Keratinocyte (primary cell): ENCODE measurements at regions not wholly inside any gene's neighbourhood (a gene's known extent, or its start where the extent isn't known, plus 50 kb on each side); places are given as distances from the start of the nearest gene placed in this dataset.

ENCODE experiments used
- DNase-seq: peaks from one replicate; pipeline ENCODE4 v3.0.0-alpha.2; 2011; ENCODE audit warnings: low read depth, missing footprints, low spot score
- FAIRE-seq: peaks from 2 replicates; lab custom pipeline; 2011; peaks lifted over from hg19 to GRCh38; lab: Jason Lieb, UNC
- H2AFZ ChIP-seq: 2 replicates; pipeline ENCODE4 v1.6.0; 2012; ENCODE audit warnings: low read length, control low read depth, inconsistent platforms; ENCODE audit not compliant: control insufficient read depth
- H3K27ac ChIP-seq: 2 replicates; pipeline ENCODE4 v1.5.1; 2011; ENCODE audit warnings: low read length; ENCODE audit not compliant: control insufficient read depth, insufficient read depth
- H3K27me3 ChIP-seq: 3 replicates; pipeline ENCODE4 v1.6.0; 2011; ENCODE audit warnings: low read length; ENCODE audit not compliant: control insufficient read depth, insufficient read depth; ENCODE audit errors: extremely low read depth
- H3K36me3 ChIP-seq, 2 experiments: 2 replicates in 1 of 2; 3 replicates in 1 of 2; pipeline ENCODE4 v1.5.1; 2011; ENCODE audit warnings: low read length in 2 of 2, mild to moderate bottlenecking in 1 of 2; ENCODE audit not compliant: control insufficient read depth in 2 of 2, insufficient read depth in 2 of 2; ENCODE audit errors: extremely low read depth in 1 of 2
- H3K4me1 ChIP-seq: 3 replicates; pipeline ENCODE4 v1.5.1; 2011; ENCODE audit warnings: low read length; ENCODE audit not compliant: control insufficient read depth, insufficient read depth; ENCODE audit errors: extremely low read depth
- H3K4me2 ChIP-seq: 3 replicates; pipeline ENCODE4 v1.6.0; 2011; ENCODE audit warnings: low read depth, low read length; ENCODE audit not compliant: control insufficient read depth, insufficient read depth; ENCODE audit errors: extremely low read depth
- H3K4me3 ChIP-seq, 3 experiments: fragments of 200-600 bp in 1 of 3; sonication (generic) in 1 of 3; 2 replicates in 2 of 3; 3 replicates in 1 of 3; pipeline ENCODE4 v1.5.1; 2011 to 2016; ENCODE audit warnings: low read length in 3 of 3, mild to moderate bottlenecking in 3 of 3, control low read depth in 2 of 3, inconsistent platforms in 1 of 3, low read depth in 1 of 3, mixed read lengths in 1 of 3, mixed run types in 1 of 3, moderate library complexity in 1 of 3; ENCODE audit not compliant: control insufficient read depth in 2 of 3, insufficient read depth in 2 of 3; ENCODE audit errors: extremely low read depth in 1 of 3
- H3K79me2 ChIP-seq: 2 replicates; pipeline ENCODE4 v1.6.0; 2012; ENCODE audit warnings: low read length; ENCODE audit not compliant: control insufficient read depth, insufficient read depth
- H3K9ac ChIP-seq: 3 replicates; pipeline ENCODE4 v1.6.0; 2011; ENCODE audit warnings: low read length; ENCODE audit not compliant: control insufficient read depth, insufficient read depth; ENCODE audit errors: extremely low read depth
- H3K9me1 ChIP-seq: 3 replicates; pipeline ENCODE4 v1.6.0; 2011; ENCODE audit warnings: low read length; ENCODE audit not compliant: control insufficient read depth, insufficient read depth; ENCODE audit errors: extremely low read depth
- H3K9me3 ChIP-seq: 2 replicates; pipeline ENCODE4 v1.5.1; 2012; ENCODE audit warnings: low read depth, low read length; ENCODE audit not compliant: control insufficient read depth
- H4K20me1 ChIP-seq: 3 replicates; pipeline ENCODE4 v1.6.0; 2011; ENCODE audit warnings: low read length; ENCODE audit not compliant: control insufficient read depth, insufficient read depth; ENCODE audit errors: extremely low read depth
- EZH2 ChIP-seq: IDR thresholded peaks from one replicate; pipeline ENCODE4 v1.6.1; 2012; ENCODE audit warnings: inconsistent platforms, mild to moderate bottlenecking, low read length, moderate library complexity
- dilution Hi-C: fragments of 300-500 bp; cut with MboI; formaldehyde crosslinking; loops from one replicate; pipeline ENCODE4 v1.7.0; 2020; ENCODE audit warnings: low sequenced_read_pairs; ENCODE audit not compliant: extremely low pct_ligation_motif_present
- TF ChIP-seq, protein P1 (sequence below), 3 experiments: IDR thresholded peaks in 1 of 3; conservative IDR thresholded peaks in 1 of 3; optimal IDR thresholded peaks in 1 of 3; 2 replicates in 2 of 3; 3 replicates in 1 of 3; pipeline versions ENCODE3 to v1.5.1; 2011; ENCODE audit warnings: low read length in 3 of 3, mild to moderate bottlenecking in 3 of 3, moderate library complexity in 2 of 3, control low read depth in 1 of 3, inconsistent platforms in 1 of 3; ENCODE audit not compliant: insufficient read depth in 2 of 3; ENCODE audit errors: extremely low read depth in 1 of 3

DNA sequence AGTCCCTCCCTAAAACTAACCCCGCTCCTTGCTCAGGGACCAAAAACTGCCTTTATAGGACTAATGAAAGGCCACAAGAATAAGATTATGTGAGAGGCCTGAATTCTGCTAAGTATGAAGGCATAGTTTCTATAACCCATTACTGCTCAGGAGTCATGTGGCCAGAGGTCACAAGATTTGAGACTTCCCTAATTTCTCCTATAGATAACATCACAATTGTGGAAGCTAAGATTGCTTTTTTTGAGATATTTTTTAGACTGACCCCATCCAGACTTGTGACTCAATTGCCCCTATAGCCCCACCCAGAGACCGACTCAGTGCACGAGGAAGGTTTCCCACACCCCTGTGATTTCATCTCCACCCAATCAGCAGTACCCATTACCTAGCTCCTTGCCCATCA is 504.1 kb upstream of the GOT2 start:
- FAIRE-seq (no peak), DNase-seq (no peak)
- Histone ChIP-seq H3K4me2 (no peak overlapping the region), H3K79me2 (no peaks in the 10 kb centered on the region), H3K4me3 (no peak overlapping the region), H3K27ac (no peak overlapping the region), H4K20me1 (no peaks in the 10 kb centered on the region), H2AFZ (no peak overlapping the region), H3K4me1 (no peaks in the 10 kb centered on the region), H3K9me1 (no peaks in the 10 kb centered on the region), H3K27me3 (no peaks in the 10 kb centered on the region), H3K9me3 (no peaks in the 10 kb centered on the region), H3K9ac (no peak overlapping the region), H3K36me3 (no peaks in the 10 kb centered on the region)
- TF ChIP-seq EZH2, result no peak
- TF ChIP-seq, protein P1, sequence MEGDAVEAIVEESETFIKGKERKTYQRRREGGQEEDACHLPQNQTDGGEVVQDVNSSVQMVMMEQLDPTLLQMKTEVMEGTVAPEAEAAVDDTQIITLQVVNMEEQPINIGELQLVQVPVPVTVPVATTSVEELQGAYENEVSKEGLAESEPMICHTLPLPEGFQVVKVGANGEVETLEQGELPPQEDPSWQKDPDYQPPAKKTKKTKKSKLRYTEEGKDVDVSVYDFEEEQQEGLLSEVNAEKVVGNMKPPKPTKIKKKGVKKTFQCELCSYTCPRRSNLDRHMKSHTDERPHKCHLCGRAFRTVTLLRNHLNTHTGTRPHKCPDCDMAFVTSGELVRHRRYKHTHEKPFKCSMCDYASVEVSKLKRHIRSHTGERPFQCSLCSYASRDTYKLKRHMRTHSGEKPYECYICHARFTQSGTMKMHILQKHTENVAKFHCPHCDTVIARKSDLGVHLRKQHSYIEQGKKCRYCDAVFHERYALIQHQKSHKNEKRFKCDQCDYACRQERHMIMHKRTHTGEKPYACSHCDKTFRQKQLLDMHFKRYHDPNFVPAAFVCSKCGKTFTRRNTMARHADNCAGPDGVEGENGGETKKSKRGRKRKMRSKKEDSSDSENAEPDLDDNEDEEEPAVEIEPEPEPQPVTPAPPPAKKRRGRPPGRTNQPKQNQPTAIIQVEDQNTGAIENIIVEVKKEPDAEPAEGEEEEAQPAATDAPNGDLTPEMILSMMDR (optimal IDR thresholded peaks at IDR 0.05 in 1 of 3, IDR thresholded peaks at IDR 0.05 in 1 of 3, conservative IDR thresholded peaks at IDR 0.05 in 1 of 3; ENCODE audit: extremely low read depth in 1 of 3, insufficient read depth in 2 of 3, low read length in 3 of 3), result no peak
- dilution Hi-C loops, result no loop called here

DNA sequence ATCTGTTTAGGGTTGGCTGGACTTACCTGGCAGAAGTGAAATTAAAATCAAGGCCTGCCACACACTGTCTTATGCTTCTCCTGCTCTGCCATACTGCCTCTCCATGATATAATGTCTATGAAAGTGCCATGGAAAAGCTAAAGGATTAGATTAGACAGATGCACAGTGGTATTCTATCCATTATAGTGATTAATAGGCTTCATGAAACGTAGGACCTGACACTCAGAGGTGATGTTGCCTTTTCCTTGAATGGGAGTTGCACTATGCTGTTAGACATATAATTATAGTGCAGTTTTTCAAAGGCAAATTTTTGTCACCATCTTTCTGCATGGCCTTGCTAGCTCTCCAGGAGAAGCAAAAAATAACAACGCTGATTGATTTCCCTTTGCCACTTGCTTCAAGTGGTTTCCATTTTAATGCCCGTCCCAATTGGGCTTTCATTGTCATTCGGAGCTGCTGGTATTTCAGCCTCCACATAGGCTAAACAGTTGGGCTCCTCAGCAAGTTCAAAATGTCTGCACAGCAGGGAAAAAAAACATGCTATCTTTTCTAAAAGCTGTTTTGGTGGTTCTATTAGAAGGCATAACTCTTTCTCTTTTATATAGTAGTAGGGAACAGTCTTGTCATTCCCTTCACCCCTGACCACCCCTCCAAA is 502.8 kb upstream of the GOT2 start:
- TF ChIP-seq, protein P1 (optimal IDR thresholded peaks at IDR 0.05 in 1 of 3, IDR thresholded peaks at IDR 0.05 in 1 of 3, conservative IDR thresholded peaks at IDR 0.05 in 1 of 3; ENCODE audit: extremely low read depth in 1 of 3, insufficient read depth in 2 of 3, low read length in 3 of 3), result no peak
- TF ChIP-seq EZH2, result no peak
- Histone ChIP-seq H2AFZ (no peak overlapping the region), H3K79me2 (no peaks in the 10 kb centered on the region), H3K9me1 (no peaks in the 10 kb centered on the region), H3K9me3 (no peaks in the 10 kb centered on the region), H3K4me2 (no peak overlapping the region), H4K20me1 (no peaks in the 10 kb centered on the region), H3K4me1 (no peaks in the 10 kb centered on the region), H3K9ac (no peak overlapping the region), H3K27me3 (no peaks in the 10 kb centered on the region), H3K4me3 (no peak overlapping the region), H3K36me3 (no peaks in the 10 kb centered on the region), H3K27ac (no peak overlapping the region)
- no peak for FAIRE-seq
- dilution Hi-C loops, result no loop called here
- DNase-seq, result no peak
